ENCODE measurements at regions not wholly inside any gene's neighbourhood (a gene's known extent, or its start where the extent isn't known, plus 50 kb on each side); places are given as distances from the start of the nearest gene placed in this dataset.

DNA sequence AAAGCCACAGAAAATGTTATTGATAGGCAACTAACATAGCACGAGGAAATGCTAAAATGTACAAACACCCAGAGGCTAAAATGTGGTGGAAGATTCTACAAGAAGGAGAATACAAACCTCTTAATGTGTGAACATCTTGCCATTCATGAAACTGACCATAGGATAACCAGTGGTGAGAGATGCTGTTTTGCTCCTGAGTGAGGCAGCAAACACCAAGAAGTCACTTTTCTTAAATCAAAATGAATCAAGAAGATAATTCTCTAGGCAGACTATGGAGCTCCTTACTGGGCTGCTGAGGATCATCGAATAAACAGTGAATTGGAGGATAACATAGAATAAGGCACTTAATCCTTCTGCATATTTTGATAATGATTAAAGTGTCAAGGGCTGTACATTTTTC is 375.4 kb upstream of the SLITRK6 start:
- TF ChIP-seq, protein P1, sequence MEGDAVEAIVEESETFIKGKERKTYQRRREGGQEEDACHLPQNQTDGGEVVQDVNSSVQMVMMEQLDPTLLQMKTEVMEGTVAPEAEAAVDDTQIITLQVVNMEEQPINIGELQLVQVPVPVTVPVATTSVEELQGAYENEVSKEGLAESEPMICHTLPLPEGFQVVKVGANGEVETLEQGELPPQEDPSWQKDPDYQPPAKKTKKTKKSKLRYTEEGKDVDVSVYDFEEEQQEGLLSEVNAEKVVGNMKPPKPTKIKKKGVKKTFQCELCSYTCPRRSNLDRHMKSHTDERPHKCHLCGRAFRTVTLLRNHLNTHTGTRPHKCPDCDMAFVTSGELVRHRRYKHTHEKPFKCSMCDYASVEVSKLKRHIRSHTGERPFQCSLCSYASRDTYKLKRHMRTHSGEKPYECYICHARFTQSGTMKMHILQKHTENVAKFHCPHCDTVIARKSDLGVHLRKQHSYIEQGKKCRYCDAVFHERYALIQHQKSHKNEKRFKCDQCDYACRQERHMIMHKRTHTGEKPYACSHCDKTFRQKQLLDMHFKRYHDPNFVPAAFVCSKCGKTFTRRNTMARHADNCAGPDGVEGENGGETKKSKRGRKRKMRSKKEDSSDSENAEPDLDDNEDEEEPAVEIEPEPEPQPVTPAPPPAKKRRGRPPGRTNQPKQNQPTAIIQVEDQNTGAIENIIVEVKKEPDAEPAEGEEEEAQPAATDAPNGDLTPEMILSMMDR (IDR thresholded peaks at IDR 0.05): no peak
- no peak for ATAC-seq
- ChIA-PET POLR2A (no interaction called here), CTCF (no interaction called here)
- no peak overlapping the region for H3K27ac Mint-ChIP-seq
- no peak for DNase-seq
- H3K36me3 Mint-ChIP-seq (ENCODE audit: low read depth): no peaks in the 10 kb centered on the region
- H3K27me3 Mint-ChIP-seq: no peaks in the 10 kb centered on the region
- no peaks in the 10 kb centered on the region for H3K4me1 Mint-ChIP-seq (ENCODE audit: low read depth)
- H3K4me3 Mint-ChIP-seq: no peak overlapping the region
- H3K9me3 Mint-ChIP-seq: peaks cover 6% of the 10 kb centered on the region
- intact Hi-C loops (cut with micrococcal nuclease): no loop called here

- Mint-ChIP-seq H3K36me3 (ENCODE audit: low read depth) (no peaks in the 10 kb centered on the region), H3K9me3 (peaks cover 6% of the 10 kb centered on the region), H3K4me3 (no peak overlapping the region), H3K27me3 (no peaks in the 10 kb centered on the region), H3K27ac (no peak overlapping the region), H3K4me1 (ENCODE audit: low read depth) (no peaks in the 10 kb centered on the region)
- CTCF ChIA-PET: no interaction called here
- TF ChIP-seq, protein P1 (IDR thresholded peaks at IDR 0.05): no peak
- ATAC-seq (no peak), DNase-seq (no peak)
- POLR2A ChIA-PET: no interaction called here
- intact Hi-C loops (cut with micrococcal nuclease): no loop called here
These were observed 373.7 kb upstream of the SLITRK6 start for GRCh38 chr13:86172961-86173360.

- H3K27me3 Mint-ChIP-seq: no peaks in the 10 kb centered on the region
- ATAC-seq (no peak), DNase-seq (no peak)
- ChIA-PET POLR2A (no interaction called here), CTCF (no interaction called here)
- no peak overlapping the region for H3K27ac Mint-ChIP-seq
- peaks cover 5% of the 10 kb centered on the region for H3K9me3 Mint-ChIP-seq
- H3K36me3 Mint-ChIP-seq (ENCODE audit: low read depth): no peaks in the 10 kb centered on the region
- intact Hi-C loops (cut with micrococcal nuclease): no loop called here
- TF ChIP-seq, protein P1 (IDR thresholded peaks at IDR 0.05): no peak
- no peaks in the 10 kb centered on the region for H3K4me1 Mint-ChIP-seq (ENCODE audit: low read depth)
- no peak overlapping the region for H3K4me3 Mint-ChIP-seq
These were observed 362.0 kb upstream of the SLITRK6 start for GRCh38 chr13:86161257-86161656.

- intact Hi-C loops (cut with micrococcal nuclease): no loop called here
- DNase-seq (no peak), ATAC-seq (no peak)
- no peaks in the 10 kb centered on the region for H3K27me3 Mint-ChIP-seq
- POLR2A ChIA-PET: no interaction called here
- no peaks in the 10 kb centered on the region for H3K9me3 Mint-ChIP-seq
- no peaks in the 10 kb centered on the region for H3K36me3 Mint-ChIP-seq (ENCODE audit: low read depth)
- no peak overlapping the region for H3K4me3 Mint-ChIP-seq
- no peaks in the 10 kb centered on the region for H3K4me1 Mint-ChIP-seq (ENCODE audit: low read depth)
- no peak overlapping the region for H3K27ac Mint-ChIP-seq
- TF ChIP-seq, protein P1 (IDR thresholded peaks at IDR 0.05): no peak
- CTCF ChIA-PET: no interaction called here
These were observed 356.5 kb upstream of the SLITRK6 start for GRCh38 chr13:86155756-86156155.

GRCh38 chr13:86142080-86142479 is 342.9 kb upstream of the SLITRK6 start:
- H3K27me3 Mint-ChIP-seq: no peaks in the 10 kb centered on the region

More at GRCh38 chr13:86142080-86142479, 342.9 kb upstream of the SLITRK6 start:
- ChIA-PET CTCF (no interaction called here), POLR2A (no interaction called here)
- TF ChIP-seq, protein P1 (IDR thresholded peaks at IDR 0.05): no peak
- no peak overlapping the region for H3K27ac Mint-ChIP-seq
- no peak for ATAC-seq
- H3K9me3 Mint-ChIP-seq: peaks cover 4% of the 10 kb centered on the region
- intact Hi-C loops (cut with micrococcal nuclease): no loop called here
- no peak overlapping the region for H3K4me3 Mint-ChIP-seq
- H3K36me3 Mint-ChIP-seq (ENCODE audit: low read depth): no peaks in the 10 kb centered on the region
- DNase-seq: no peak
- H3K4me1 Mint-ChIP-seq (ENCODE audit: low read depth): no peaks in the 10 kb centered on the region

Measured in activated CD8-positive, alpha-beta T cell treated with anti-CD3 and anti-CD28 coated beads for 36 hours (primary cell).